ENCODE measurements at regions not wholly inside any gene's neighbourhood (a gene's known extent, or its start where the extent isn't known, plus 50 kb on each side); places are given as distances from the start of the nearest gene placed in this dataset.

- no peak for DNase-seq
These were observed 289.3 kb upstream of the TAS2R1 start for GRCh38 chr5:9919306-9920030.

DNA sequence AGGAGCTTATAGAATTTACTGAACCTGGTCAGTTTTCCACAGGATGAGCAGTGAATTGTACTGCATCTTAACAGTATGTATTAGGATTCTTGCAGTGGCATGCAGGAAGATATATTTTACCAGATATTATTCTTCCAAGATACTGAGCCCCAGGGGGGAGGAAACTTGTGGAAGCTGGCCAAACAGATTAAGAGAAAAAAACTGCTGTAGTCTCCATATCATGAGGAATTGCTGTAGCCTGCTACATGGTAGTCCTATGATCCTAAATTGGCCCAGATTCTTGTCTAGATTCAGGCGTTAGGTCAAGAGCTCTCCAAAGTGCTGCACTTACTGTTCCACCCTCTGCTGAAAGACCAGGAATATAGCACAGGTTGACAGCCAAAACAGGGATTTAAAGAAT is 275.5 kb upstream of the TAS2R1 start:
- DNase-seq = no peak

DNA sequence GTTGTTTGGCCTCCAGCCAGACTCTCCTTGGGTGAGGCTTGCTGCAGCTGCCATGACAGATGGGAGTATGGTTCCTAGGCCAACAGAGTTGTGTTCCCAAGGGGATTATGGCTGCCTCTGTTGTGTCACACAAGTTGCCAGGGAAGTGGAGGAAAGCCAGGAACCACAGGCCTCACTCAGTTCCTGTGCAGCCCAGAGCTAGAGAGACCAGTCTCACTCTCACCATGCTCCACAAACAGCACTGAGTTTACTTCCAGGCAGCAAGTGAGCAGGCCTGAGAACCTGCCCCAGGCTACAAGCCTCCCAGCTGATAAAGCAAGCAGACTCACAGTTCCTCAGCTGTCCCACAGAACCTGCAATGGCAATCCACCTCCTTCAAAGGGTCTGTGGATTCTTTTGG is 273.6 kb upstream of the TAS2R1 start:
- no peak for DNase-seq

GRCh38 chr5:9898319-9898718 is 268.2 kb upstream of the TAS2R1 start:
- no peak for DNase-seq

GRCh38 chr5:9895302-9895645 is 265.1 kb upstream of the TAS2R1 start:
- no peak for DNase-seq

DNA sequence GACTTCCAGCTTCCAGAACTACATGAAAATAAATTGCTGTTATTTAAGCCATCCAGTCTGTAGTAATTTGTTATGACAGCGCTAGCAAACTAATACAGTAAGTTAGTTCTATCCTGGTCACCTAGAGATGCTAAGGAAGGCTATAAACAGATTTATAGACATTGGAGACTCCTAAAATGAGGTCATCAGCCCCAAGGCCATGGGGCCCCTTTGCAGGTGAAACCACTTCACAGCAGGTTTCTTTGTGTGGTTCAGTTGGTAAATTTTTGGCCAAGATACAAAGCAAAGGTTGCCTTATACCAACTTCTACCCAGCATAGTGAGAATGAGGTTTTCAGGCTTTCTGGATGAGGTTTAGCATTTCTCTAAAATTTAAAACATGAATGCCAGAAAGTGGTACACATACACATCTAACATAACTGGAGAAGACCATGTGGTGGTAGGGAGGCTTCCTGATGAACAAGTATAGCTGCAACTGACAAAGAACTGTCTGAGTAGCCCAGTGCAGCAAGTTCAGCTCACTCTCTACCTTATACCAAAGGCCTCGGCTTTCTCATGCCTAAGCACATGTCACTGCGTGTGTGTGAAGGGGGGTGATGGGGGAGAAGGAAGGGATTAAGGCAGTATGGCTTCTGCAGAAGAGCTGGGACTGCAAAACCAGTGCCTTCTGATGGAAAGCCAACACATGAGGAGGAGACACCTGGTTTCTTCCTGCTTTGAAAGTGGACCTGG is 264.6 kb upstream of the TAS2R1 start:
- DNase-seq = no peak

DNA sequence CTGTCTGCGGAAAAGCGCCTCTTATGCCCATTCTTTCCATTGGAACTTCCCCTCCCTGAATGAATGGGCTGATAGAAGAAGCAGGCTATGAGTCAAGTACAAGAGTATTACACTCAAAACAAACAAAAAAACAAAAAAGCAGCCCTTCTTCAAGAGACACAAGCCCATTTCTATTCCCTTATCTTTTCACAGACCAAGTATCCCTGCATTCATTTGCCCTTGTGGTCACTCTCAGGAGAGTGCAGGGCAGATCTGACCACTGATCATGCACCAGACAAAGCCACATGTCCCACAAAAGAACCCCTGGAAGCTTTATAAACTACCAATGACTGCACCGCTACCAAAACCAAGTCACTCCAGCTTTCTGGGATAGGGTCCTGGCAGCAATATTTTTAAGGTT is 262.5 kb upstream of the TAS2R1 start:
- DNase-seq = no peak

- DNase-seq = no peak
These were observed 259.4 kb upstream of the TAS2R1 start for GRCh38 chr5:9889511-9889910.

DNA sequence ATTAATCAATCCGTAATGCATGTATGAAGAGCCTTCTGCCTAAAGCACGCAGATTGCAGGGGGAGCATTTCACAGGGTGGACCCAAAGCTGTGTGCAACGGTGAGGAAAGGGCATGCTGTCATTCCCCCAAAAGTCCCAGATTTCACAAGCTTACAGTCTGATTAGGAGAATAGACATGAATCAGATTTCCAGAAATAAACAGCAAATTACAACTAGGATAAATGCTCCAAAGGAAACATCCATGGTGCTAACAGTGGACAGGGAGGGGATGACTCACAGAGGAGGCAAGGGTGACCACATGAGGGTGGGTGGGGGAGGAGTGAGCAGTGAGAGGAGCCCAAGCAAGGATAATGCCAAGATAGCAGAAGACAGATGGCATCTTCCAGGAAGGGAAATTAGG is 258.4 kb upstream of the TAS2R1 start:
- no peak for DNase-seq

DNA sequence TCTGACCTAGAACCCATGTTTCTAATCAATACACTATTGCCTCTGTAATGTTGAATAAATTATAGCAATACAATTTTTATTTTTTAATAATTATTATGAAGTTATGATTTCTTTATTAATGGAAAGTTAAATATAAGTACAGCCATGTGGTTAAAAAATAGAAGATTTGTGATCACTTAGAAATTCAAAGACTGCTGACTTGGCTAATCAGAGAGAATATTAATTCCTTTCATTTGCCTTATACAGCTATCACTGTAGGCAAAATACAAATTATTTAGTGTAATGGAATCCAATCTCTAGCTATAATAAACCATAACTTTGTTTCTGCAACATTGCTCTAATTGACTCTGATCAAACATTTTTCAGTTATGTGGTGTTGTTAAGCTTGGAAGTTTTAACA is 255.0 kb upstream of the TAS2R1 start:
- no peak for DNase-seq

- DNase-seq = no peak
These were observed 248.1 kb upstream of the TAS2R1 start for GRCh38 chr5:9878206-9878605.

DNA sequence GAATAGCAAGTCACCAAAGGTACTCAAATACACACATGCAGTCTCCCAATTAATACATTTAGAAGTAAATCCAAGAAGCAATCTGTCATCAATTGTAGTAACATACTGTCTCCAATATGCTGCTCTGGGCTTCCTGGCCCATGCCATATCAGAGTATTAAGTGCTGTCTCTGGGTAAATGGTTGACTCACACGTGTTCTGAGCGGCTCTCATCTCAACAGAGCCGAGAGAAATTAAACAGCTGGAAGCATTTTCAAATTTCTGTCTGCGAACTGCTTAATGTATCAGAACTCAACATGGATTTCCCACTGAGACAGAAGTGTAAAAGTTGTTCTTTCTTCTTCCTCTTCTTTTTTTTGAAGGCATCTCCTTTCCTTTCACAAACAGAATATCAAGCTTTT is 247.3 kb upstream of the TAS2R1 start:
- no peak for DNase-seq

- DNase-seq = no peak
These were observed 246.3 kb upstream of the TAS2R1 start for GRCh38 chr5:9876451-9876850.

DNA sequence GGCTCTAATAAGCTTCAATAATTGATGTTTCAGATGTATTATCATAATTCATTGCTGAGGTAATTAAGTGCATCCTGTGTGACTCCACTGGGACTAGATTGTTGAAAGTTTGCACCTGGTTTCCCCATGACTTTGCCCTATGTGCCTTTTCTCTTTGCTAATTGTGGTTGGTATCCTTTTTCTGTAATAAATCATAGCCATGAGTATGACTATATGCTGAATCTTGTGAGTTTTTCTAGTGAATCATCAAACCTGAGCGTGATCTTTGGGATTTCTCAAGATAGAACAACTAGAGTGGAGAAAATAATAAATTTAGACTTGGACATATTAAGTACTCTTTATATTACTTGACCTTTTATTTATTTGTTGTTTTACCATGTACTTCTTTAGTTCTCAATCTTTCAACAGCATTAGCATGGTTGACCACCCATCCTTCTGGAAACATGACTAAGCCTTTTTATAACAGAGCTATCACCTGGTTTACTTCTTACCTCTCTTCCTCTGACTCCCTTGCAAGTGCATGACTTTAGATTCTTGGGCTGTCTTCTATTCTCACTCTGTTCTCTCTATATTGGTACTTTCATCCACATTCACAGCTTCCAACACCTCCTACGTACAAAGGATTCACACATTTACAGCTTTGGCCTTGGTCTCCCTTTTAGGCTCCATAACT is 239.6 kb upstream of the TAS2R1 start:
- no peak for DNase-seq

GRCh38 chr5:9865574-9865973 is 235.4 kb upstream of the TAS2R1 start:
- DNase-seq = no peak

- no peak for DNase-seq
These were observed 234.6 kb upstream of the TAS2R1 start for GRCh38 chr5:9864791-9865190.

DNA sequence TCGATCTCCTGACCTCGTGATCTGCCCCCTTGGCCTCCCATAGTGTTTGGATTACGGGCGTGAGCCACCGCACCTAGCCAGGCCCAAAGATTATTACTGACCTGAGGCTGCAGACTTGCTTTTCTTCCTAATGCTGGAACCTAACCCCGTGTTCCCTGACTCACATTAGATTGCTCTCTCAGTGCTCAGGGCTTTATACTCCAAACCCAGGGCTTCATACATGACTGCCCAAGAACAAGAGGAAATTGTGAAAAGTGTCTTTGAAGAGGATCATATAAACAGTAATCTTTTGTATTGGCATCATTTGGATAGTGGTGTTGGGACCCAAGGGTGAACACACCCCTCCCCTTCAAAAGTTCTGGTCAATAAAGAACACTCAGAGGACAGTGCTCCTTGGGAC is 233.3 kb upstream of the TAS2R1 start:
- no peak for DNase-seq

- DNase-seq = no peak
These were observed 231.6 kb upstream of the TAS2R1 start for GRCh38 chr5:9861666-9862256.

DNA sequence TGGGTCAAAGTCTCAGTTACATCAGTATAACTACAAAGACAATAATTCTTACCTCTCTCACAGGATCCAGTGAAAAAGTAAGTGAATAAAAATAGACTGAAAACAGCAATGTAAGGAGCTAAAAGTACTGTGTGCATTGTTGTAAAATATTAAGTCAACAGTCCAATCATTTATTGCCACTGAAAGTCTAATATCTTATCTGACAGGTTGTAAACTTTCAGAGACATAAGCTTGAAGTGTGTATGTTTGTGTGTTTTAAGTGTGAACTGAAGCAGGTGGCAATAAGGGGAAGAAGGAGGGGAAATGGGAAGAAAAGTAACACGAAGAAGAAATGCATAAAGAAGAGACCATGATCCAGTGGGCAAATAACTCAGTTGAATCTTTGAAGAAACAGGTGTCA is 229.7 kb upstream of the TAS2R1 start:
- no peak for DNase-seq

- DNase-seq = no peak
These were observed 227.9 kb upstream of the TAS2R1 start for GRCh38 chr5:9858043-9858442.

DNA sequence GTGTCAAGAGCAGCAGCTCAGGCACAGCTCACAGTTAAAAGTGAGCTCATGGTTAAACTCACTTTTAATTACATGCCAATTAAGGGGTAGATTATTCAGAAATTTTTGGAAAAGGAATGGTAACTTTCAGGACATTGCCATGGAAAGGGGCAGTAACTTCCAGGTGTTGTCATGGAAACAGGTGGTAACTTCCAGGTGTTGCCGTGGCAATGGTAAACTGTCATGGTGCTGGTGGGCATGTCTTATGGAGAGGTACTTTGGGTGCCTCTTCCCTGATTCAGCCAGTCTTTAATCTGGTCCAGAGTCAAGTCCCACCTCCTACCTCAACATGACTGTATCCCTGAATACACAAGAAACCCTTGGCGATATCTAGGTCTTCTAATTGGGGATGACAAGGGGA is 223.2 kb upstream of the TAS2R1 start:
- DNase-seq = no peak

- DNase-seq = no peak
These were observed 222.5 kb upstream of the TAS2R1 start for GRCh38 chr5:9852671-9853070.

- DNase-seq = no peak
These were observed 221.3 kb upstream of the TAS2R1 start for GRCh38 chr5:9851458-9851857.

All from skin of body (tissue), 1 donor.